ENCODE measurements at regions not wholly inside any gene's neighbourhood (a gene's known extent, or its start where the extent isn't known, plus 50 kb on each side); places are given as distances from the start of the nearest gene placed in this dataset.

DNA sequence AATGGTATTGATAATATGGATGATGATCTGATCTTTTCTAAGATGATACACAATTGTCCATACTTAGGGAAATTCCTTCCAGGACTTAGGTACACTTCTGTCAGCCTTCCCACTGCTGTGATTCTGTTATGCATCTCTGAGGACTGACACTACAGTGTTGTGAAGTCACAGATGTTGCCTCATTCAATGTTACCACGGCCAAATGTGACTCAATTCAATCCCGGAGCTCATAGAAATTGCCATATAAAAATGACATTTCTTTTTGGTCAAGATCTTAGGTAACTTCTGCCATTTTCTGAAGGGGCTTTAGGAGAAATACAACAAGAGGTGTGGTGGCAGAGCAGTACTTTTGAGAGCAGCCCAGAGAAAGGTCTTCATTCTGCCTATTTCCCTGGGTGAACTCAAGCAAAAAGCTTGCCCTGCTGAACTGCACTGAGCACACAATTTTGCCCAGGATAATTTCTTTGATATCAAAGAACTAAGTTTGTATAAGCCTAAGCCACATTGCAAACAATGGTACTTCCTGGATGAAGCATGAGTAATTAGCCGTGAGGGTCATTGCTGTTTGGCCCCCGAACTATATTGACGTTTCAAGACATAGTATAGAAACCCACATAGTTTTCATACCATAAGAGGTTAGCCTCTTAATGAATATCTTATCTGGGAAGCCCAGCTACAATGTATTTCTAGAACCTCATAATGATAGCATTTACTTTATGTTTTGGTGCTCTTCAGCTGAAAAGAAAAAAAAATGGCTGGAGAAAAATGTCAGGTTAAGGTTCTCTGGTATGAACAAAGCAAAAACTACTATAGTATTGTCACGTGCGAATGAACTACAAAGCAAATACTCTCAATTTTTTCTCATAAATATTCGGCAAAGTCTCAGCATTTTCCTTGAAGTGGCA, 437.4 kb downstream of the MEIS1 start:
- no peak overlapping the region for H3K4me2 ChIP-seq (ENCODE audit: low read depth, low read length, poor library complexity, severe bottlenecking)
- H3K9me3 ChIP-seq (ENCODE audit: low read length): no peaks in the 10 kb centered on the region
- H2AFZ ChIP-seq (ENCODE audit: low read length): no peak overlapping the region
- no peak overlapping the region for H3K27ac ChIP-seq (ENCODE audit: low read length)
- H4K20me1 ChIP-seq (ENCODE audit: insufficient read depth, low read depth, low read length): no peaks in the 10 kb centered on the region
- H3K79me2 ChIP-seq (ENCODE audit: low read length): no peaks in the 10 kb centered on the region
- H3K9ac ChIP-seq (ENCODE audit: low read length): no peak overlapping the region
- H3K36me3 ChIP-seq (ENCODE audit: insufficient read depth, low read length): no peaks in the 10 kb centered on the region
- H3K4me3 ChIP-seq (ENCODE audit: low read length): no peak overlapping the region
- no peaks in the 10 kb centered on the region for H3K27me3 ChIP-seq (ENCODE audit: low read length)
- DNase-seq: no peak
- H3K9me2 ChIP-seq (replicated peaks; ENCODE audit: insufficient read depth, low read length): no peaks in the 10 kb centered on the region
- no peaks in the 10 kb centered on the region for H3K4me1 ChIP-seq (ENCODE audit: low read length)

DNA sequence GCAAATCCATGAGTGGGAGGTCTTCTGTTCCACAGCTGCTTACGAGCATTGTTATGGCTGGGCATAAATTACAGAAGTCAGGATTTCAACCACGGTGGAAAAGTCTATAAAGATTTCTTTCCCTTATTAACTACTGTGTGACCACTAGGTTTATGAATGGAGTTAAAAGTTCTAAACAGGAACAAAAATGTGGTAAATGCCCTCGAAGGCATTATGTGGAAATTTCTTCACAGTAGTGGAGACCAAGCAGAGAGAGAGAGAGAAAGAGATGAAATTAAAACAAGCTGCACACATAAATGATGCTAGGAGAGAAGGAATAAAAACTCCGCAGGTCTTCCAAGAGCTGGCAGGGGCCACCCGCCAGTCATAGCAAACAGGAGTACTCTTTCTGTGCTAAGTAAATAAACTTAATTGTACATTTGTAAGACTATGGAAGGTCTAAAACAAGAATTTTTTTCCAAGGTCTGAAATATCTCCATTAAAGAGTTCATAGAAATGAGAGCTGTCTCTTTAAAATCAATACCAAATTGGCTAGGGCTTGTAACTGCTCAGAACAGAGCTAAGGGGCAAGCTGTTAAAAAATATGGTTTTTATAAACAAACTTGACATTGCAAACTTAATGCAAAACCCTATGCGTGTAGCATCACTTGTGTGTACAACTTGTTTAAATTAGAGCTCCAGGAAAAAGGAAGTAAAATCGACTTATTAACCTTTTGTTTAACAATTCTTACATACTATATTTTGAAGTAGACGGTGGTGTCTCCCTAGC, 438.2 kb downstream of the MEIS1 start:
- Histone ChIP-seq H3K79me2 (ENCODE audit: low read length) (no peaks in the 10 kb centered on the region), H3K4me1 (ENCODE audit: low read length) (no peaks in the 10 kb centered on the region), H3K9me3 (ENCODE audit: low read length) (no peaks in the 10 kb centered on the region), H2AFZ (ENCODE audit: low read length) (no peak overlapping the region), H3K4me2 (ENCODE audit: low read depth, low read length, poor library complexity, severe bottlenecking) (no peak overlapping the region), H3K27ac (ENCODE audit: low read length) (no peak overlapping the region), H4K20me1 (ENCODE audit: insufficient read depth, low read depth, low read length) (no peaks in the 10 kb centered on the region), H3K27me3 (ENCODE audit: low read length) (no peaks in the 10 kb centered on the region), H3K4me3 (ENCODE audit: low read length) (no peak overlapping the region), H3K9me2 (replicated peaks; ENCODE audit: insufficient read depth, low read length) (no peaks in the 10 kb centered on the region), H3K9ac (ENCODE audit: low read length) (no peak overlapping the region), H3K36me3 (ENCODE audit: insufficient read depth, low read length) (no peaks in the 10 kb centered on the region)
- DNase-seq: no peak

DNA sequence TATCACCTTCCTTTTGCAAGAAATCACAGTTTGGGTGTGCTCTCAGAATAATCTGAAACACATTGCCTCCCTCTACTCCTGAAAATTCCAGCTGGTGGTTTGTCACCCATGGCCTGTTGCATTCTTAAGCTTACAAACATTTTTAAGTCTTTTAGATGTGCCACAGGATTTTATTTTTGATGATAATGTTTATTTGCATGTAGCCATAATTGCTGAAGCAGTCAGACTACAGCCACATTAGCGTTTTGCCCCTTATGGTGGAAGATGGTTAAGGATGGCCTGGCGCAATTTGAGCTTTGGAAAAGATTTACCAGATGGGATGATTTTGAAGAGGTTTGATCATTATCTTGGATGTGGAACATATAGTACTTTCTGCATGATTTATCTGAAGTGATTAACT, 439.5 kb downstream of the MEIS1 start:
- Histone ChIP-seq H3K4me3 (ENCODE audit: low read length) (no peak overlapping the region), H3K9me3 (ENCODE audit: low read length) (no peaks in the 10 kb centered on the region), H4K20me1 (ENCODE audit: insufficient read depth, low read depth, low read length) (no peaks in the 10 kb centered on the region), H3K36me3 (ENCODE audit: insufficient read depth, low read length) (no peaks in the 10 kb centered on the region), H3K27me3 (ENCODE audit: low read length) (no peaks in the 10 kb centered on the region), H3K9ac (ENCODE audit: low read length) (no peak overlapping the region), H3K4me2 (ENCODE audit: low read depth, low read length, poor library complexity, severe bottlenecking) (no peak overlapping the region), H3K79me2 (ENCODE audit: low read length) (no peaks in the 10 kb centered on the region), H3K9me2 (replicated peaks; ENCODE audit: insufficient read depth, low read length) (no peaks in the 10 kb centered on the region), H2AFZ (ENCODE audit: low read length) (no peak overlapping the region), H3K4me1 (ENCODE audit: low read length) (no peaks in the 10 kb centered on the region), H3K27ac (ENCODE audit: low read length) (no peak overlapping the region)
- no peak for DNase-seq

DNA sequence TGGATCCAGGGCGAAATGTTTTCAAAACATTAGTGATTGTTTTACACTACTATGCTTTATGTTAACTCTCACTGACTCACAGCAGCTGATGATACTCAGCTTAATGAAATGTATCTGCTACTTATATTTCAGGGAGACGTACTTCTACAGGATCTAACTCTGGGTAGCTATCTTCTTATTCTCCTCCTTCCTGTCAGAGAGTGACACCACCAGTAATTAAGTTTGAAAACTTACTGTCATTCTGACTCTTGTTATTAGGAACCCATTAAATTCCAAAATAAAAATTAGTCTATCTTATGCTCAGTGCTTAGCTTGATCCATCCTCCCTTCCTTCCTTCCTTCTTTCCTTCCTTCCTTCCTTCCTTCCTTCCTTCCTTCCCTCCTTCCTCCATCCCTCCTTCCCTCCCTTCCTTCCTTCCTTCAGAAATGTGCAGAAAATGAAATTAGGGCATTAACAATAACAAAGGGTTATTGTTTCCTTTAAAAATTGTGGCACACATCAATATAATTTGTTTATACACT, 441.1 kb downstream of the MEIS1 start:
- Histone ChIP-seq H3K4me2 (ENCODE audit: low read depth, low read length, poor library complexity, severe bottlenecking) (no peak overlapping the region), H3K4me3 (ENCODE audit: low read length) (no peak overlapping the region), H3K9me3 (ENCODE audit: low read length) (no peaks in the 10 kb centered on the region), H3K9ac (ENCODE audit: low read length) (no peak overlapping the region), H2AFZ (ENCODE audit: low read length) (no peak overlapping the region), H3K4me1 (ENCODE audit: low read length) (no peaks in the 10 kb centered on the region), H4K20me1 (ENCODE audit: insufficient read depth, low read depth, low read length) (no peaks in the 10 kb centered on the region), H3K9me2 (replicated peaks; ENCODE audit: insufficient read depth, low read length) (no peaks in the 10 kb centered on the region), H3K36me3 (ENCODE audit: insufficient read depth, low read length) (no peaks in the 10 kb centered on the region), H3K27ac (ENCODE audit: low read length) (no peak overlapping the region), H3K79me2 (ENCODE audit: low read length) (no peaks in the 10 kb centered on the region), H3K27me3 (ENCODE audit: low read length) (0 out of 2 replicates have a peak, but pooled peaks cover 2% of the 10 kb centered on the region)
- no peak for DNase-seq

DNA sequence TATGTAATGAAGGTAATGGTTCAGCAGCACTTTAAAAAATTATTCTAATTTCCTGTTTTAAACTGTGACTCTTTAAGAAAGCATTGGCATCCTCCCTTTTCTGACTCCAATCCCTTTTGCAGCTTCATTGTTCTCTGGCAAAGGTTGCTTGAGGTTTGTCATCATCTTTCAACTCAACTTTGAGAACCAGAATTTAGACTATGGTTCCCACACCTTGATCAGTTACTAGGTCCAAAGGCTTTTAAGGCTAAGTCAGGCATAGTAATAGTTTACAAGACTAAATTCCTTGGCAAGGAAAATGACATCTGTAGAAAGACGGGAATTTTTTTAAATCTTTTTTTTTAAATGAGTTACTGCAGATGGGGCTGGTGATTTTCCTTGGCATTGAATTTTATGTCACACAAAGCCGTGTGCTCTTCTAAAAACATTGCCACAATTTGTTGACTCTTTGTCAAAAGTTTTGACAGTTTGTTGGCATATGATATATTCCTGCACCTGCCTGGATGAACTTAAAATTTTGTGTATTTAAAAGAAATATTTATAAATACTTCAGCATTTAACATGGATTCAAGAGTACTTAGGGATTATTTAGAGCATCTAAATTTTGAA, 451.0 kb downstream of the MEIS1 start:
- DNase-seq: no peak
- H3K4me3 ChIP-seq (ENCODE audit: low read length): no peak overlapping the region
- no peak overlapping the region for H3K9ac ChIP-seq (ENCODE audit: low read length)
- H3K9me3 ChIP-seq (ENCODE audit: low read length): no peaks in the 10 kb centered on the region
- no peaks in the 10 kb centered on the region for H3K27me3 ChIP-seq (ENCODE audit: low read length)
- no peaks in the 10 kb centered on the region for H3K36me3 ChIP-seq (ENCODE audit: insufficient read depth, low read length)
- no peak overlapping the region for H3K27ac ChIP-seq (ENCODE audit: low read length)
- no peaks in the 10 kb centered on the region for H3K79me2 ChIP-seq (ENCODE audit: low read length)
- no peaks in the 10 kb centered on the region for H4K20me1 ChIP-seq (ENCODE audit: insufficient read depth, low read depth, low read length)
- no peaks in the 10 kb centered on the region for H3K9me2 ChIP-seq (replicated peaks; ENCODE audit: insufficient read depth, low read length)
- no peak overlapping the region for H3K4me2 ChIP-seq (ENCODE audit: low read depth, low read length, poor library complexity, severe bottlenecking)
- H3K4me1 ChIP-seq (ENCODE audit: low read length): no peaks in the 10 kb centered on the region
- H2AFZ ChIP-seq (ENCODE audit: low read length): no peak overlapping the region

DNA sequence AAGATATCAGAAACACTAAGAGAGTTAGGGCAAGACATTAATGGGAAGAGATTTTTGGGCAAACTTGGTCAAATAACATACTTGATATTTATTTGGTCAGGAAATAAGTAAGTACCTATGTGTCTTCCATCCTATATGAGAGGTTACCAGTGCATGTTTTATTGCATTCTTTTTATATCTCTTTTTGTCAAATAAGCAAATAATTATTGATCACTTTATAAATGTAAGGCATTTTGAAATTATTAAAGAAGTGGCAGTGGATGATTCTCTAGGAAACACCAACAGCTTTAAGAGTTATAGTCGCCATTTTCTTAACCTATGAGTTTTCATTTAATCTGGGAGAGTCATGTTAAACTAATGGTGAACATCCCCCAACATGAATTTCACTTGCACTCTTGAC, 453.3 kb downstream of the MEIS1 start:
- Histone ChIP-seq H3K9me3 (ENCODE audit: low read length) (no peaks in the 10 kb centered on the region), H3K4me3 (ENCODE audit: low read length) (no peak overlapping the region), H3K4me2 (ENCODE audit: low read depth, low read length, poor library complexity, severe bottlenecking) (no peak overlapping the region), H3K9me2 (replicated peaks; ENCODE audit: insufficient read depth, low read length) (no peaks in the 10 kb centered on the region), H3K27me3 (ENCODE audit: low read length) (no peaks in the 10 kb centered on the region), H3K79me2 (ENCODE audit: low read length) (no peaks in the 10 kb centered on the region), H4K20me1 (ENCODE audit: insufficient read depth, low read depth, low read length) (no peaks in the 10 kb centered on the region), H3K27ac (ENCODE audit: low read length) (no peak overlapping the region), H2AFZ (ENCODE audit: low read length) (no peak overlapping the region), H3K36me3 (ENCODE audit: insufficient read depth, low read length) (no peaks in the 10 kb centered on the region), H3K9ac (ENCODE audit: low read length) (no peak overlapping the region), H3K4me1 (ENCODE audit: low read length) (no peaks in the 10 kb centered on the region)
- DNase-seq: no peak

DNA sequence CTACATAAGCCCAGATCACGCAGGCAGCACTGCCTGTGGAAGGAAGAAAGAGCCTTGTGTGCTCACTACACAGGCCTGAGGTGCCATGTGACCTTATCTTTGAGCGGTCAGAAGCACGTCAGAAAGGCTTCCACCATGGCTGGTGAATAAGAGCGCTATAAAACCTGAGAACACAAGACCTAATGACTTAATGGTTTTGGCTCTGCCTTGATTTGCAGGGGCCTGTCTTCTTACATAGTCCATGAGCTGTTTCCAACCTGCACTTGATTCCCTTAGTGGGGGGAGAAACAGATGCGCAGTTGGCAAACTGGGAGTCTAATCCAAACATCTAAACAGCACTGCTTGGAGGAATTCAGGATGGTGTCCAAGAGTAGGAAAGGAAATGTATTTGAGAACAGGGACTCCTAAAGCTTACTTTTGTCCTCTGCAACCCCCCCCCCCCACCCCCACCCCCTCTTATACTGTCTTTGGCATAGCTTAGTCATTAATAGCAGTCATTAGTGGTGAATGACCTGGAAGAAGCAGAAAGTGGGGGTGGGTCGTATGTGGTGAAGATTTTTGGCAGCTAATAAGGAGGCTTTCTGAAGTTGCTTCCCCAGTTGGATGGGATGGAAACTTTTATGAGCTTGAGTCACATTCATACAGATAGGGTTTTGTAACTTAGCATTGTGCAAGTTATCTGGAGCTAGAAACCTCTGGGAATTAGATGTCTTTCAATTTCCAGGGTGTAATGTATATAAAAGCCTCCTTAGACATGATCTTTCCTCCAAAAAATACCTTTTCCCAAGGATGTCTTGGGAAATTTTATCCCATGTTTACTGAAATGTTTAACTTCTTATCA, 454.1 kb downstream of the MEIS1 start:
- Histone ChIP-seq H2AFZ (ENCODE audit: low read length) (no peak overlapping the region), H3K4me2 (ENCODE audit: low read depth, low read length, poor library complexity, severe bottlenecking) (no peak overlapping the region), H3K4me3 (ENCODE audit: low read length) (no peak overlapping the region), H3K27me3 (ENCODE audit: low read length) (no peaks in the 10 kb centered on the region), H3K36me3 (ENCODE audit: insufficient read depth, low read length) (no peaks in the 10 kb centered on the region), H4K20me1 (ENCODE audit: insufficient read depth, low read depth, low read length) (no peaks in the 10 kb centered on the region), H3K9me2 (replicated peaks; ENCODE audit: insufficient read depth, low read length) (no peaks in the 10 kb centered on the region), H3K27ac (ENCODE audit: low read length) (no peak overlapping the region), H3K9ac (ENCODE audit: low read length) (no peak overlapping the region), H3K4me1 (ENCODE audit: low read length) (no peaks in the 10 kb centered on the region), H3K79me2 (ENCODE audit: low read length) (no peaks in the 10 kb centered on the region), H3K9me3 (ENCODE audit: low read length) (no peaks in the 10 kb centered on the region)
- DNase-seq: no peak

Measured in Karpas-422 (cell line).